HepG2 (cell line): ENCODE measurements at regions not wholly inside any gene's neighbourhood (a gene's known extent, or its start where the extent isn't known, plus 50 kb on each side); places are given as distances from the start of the nearest gene placed in this dataset.

Source experiments
- DMTF1 ChIP-seq: sonication (generic); formaldehyde crosslinking; IDR thresholded peaks from 2 replicates; pipeline ENCODE4 v1.4.0; 2020; ENCODE audit warnings: mild to moderate bottlenecking, missing genetic modification reagents
- ETS1 ChIP-seq: sonication (generic); formaldehyde crosslinking; IDR thresholded peaks from 2 replicates; pipeline ENCODE4 v1.4.0; 2020; ENCODE audit warnings: missing genetic modification reagents
- ETV6 ChIP-seq: sonication (generic); formaldehyde crosslinking; conservative IDR thresholded peaks from 2 replicates; pipeline ENCODE4 v1.4.0; 2020; ENCODE audit warnings: missing genetic modification reagents
- FOXM1 ChIP-seq: sonication (generic); formaldehyde crosslinking; IDR thresholded peaks from 2 replicates; pipeline ENCODE4 v1.5.0; 2020; ENCODE audit warnings: missing genetic modification reagents
- HCFC1 ChIP-seq: fragments of 150-350 bp; IDR thresholded peaks from 2 replicates; pipeline ENCODE4 v1.6.1; 2014; ENCODE audit warnings: low read depth, low read length
- KDM2A ChIP-seq: sonication (generic); formaldehyde crosslinking; IDR thresholded peaks from 2 replicates; pipeline ENCODE4 v1.4.0; 2020; ENCODE audit warnings: low read depth, missing genetic modification reagents, borderline replicate concordance
- MXD3 ChIP-seq: IDR thresholded peaks from 2 replicates; pipeline ENCODE4 v1.6.1; 2016; ENCODE audit warnings: mild to moderate bottlenecking, missing biosample characterization, missing genetic modification reagents
- PHF8 ChIP-seq: sonication (generic); formaldehyde crosslinking; IDR thresholded peaks from 2 replicates; pipeline ENCODE4 v1.5.0; 2020; ENCODE audit warnings: missing genetic modification reagents
- RERE ChIP-seq: IDR thresholded peaks from 2 replicates; pipeline ENCODE4 v1.6.1; 2016; ENCODE audit warnings: low read depth, missing genetic modification reagents, missing compliant biosample characterization
- RXRA ChIP-seq: sonication (generic); formaldehyde crosslinking; IDR thresholded peaks from 2 replicates; pipeline ENCODE4 v1.5.1; 2020; ENCODE audit warnings: missing genetic modification reagents
- SP1 ChIP-seq, 2 experiments: fragments of 450-650 bp in 1 of 2; sonication (generic) in 1 of 2; formaldehyde crosslinking in 1 of 2; IDR thresholded peaks; 2 replicates each; pipeline versions ENCODE4 v1.4.0 to v1.6.1; 2016 to 2020; ENCODE audit warnings: missing genetic modification reagents in 1 of 2
- ZNF260 ChIP-seq: sonication (generic); formaldehyde crosslinking; IDR thresholded peaks from 2 replicates; pipeline ENCODE4 v1.4.0; 2020; ENCODE audit warnings: missing genetic modification reagents, low read depth, mild to moderate bottlenecking, borderline replicate concordance
- TF ChIP-seq, protein P1 (sequence below): sonication (generic); formaldehyde crosslinking; IDR thresholded peaks from 2 replicates; pipeline ENCODE4 v1.4.0; 2020; ENCODE audit warnings: missing genetic modification reagents, borderline replicate concordance

DNA sequence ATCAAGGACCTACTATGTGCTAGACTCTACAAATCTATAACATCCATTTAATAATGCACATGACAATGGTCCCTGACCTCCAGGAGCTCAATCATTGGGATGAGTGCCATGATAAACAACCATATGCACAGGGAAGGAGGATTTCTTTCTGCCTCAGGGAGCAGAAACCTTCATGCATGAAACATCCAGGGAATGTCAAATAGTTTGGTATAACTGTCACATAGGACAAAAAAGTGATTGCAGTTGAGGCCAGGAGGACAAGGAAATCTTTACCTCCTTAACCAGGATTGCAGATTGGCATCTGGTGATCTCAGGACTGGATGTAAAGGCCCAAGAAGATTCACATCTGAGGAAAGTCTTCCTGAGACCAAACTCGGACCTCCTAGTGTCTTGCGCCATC lies 993.1 kb downstream of the KCNMA1 start:
- TF ChIP-seq DMTF1 (CRISPR knock-in tag) (no peak), RERE (CRISPR knock-in tag) (no peak), HCFC1 (no peak), ETV6 (CRISPR knock-in tag) (no peak), ZNF260 (CRISPR knock-in tag) (no peak), ETS1 (CRISPR knock-in tag) (no peak), RXRA (CRISPR knock-in tag) (no peak), SP1 (IDR thresholded peaks at IDR 0.05) (no peak), SP1 (CRISPR knock-in tag; IDR thresholded peaks at IDR 0.05) (no peak), MXD3 (CRISPR knock-in tag) (no peak), KDM2A (CRISPR knock-in tag) (no peak), PHF8 (CRISPR knock-in tag) (no peak), FOXM1 (CRISPR knock-in tag) (no peak)
- TF ChIP-seq, protein P1, sequence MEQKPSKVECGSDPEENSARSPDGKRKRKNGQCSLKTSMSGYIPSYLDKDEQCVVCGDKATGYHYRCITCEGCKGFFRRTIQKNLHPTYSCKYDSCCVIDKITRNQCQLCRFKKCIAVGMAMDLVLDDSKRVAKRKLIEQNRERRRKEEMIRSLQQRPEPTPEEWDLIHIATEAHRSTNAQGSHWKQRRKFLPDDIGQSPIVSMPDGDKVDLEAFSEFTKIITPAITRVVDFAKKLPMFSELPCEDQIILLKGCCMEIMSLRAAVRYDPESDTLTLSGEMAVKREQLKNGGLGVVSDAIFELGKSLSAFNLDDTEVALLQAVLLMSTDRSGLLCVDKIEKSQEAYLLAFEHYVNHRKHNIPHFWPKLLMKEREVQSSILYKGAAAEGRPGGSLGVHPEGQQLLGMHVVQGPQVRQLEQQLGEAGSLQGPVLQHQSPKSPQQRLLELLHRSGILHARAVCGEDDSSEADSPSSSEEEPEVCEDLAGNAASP (CRISPR knock-in tag) = no peak
